ENCODE measurements at regions not wholly inside any gene's neighbourhood (a gene's known extent, or its start where the extent isn't known, plus 50 kb on each side); places are given as distances from the start of the nearest gene placed in this dataset.

DNA sequence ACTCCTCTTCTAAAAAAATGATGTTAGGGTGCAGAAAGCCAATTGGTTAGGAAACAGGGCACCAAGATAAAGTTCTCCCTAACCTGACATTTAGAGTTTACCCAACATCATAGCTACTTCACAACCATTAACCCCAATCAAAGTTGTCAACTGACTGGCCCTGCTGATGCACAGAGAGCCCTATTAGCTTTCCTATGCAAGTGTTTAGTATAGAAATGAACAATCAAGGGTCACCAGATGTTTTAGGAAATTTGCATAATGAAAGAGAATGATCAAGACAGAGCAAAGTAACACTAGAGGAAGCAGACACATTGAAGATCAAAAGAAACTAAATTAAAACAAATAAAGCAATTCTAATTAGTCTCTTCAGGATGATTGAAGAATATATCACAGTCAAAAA, 64.2 kb upstream of the DCC start:
- FAIRE-seq (no peak), DNase-seq (ENCODE audit: insufficient read length, low spot score) (no peak)
- TF ChIP-seq POLR2A (IDR thresholded peaks at IDR 0.05; ENCODE audit: low read depth, low read length) = no peak

DNA sequence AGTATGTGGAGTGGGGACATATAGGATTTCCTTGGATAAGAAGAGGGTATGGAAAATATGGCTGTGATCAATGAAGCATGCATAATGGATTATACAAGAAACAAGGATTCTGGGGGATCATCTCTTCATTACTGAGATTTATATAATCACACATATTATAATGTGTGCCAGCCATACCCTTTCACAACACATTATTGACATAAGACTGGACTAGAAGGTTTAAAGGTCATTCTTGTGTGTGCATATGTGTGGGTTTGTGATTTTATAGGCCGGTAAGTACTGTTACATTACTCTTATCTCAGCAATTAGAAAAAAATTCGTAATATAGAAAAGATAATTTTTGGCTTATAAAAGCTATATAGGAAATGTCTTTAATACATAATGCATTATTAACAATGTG, 62.2 kb upstream of the DCC start:
- FAIRE-seq (no peak), DNase-seq (ENCODE audit: insufficient read length, low spot score) (no peak)
- TF ChIP-seq POLR2A (IDR thresholded peaks at IDR 0.05; ENCODE audit: low read depth, low read length) = no peak

DNA sequence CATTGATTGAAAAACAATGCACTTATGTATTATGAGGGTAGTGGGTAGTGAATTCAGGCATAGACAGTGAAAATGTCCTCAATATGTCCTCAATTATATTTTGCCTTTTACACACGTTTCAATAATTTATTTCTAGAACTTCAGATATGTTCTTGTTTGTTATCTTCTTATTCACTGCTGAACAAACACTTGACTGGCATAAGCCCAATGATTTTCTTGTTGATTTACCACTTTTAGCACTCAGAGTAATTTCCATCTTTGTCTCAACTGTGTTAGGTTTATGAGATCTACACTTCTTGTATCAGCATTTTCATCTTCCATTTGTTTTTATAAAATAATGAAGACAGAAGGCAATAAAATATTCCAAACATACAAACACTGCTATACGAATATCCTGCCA, 61.8 kb upstream of the DCC start:
- no peak for DNase-seq (ENCODE audit: insufficient read length, low spot score)
- FAIRE-seq = no peak
- TF ChIP-seq POLR2A (IDR thresholded peaks at IDR 0.05; ENCODE audit: low read depth, low read length) = no peak

GRCh38 chr18:52280702-52281101, 59.3 kb upstream of the DCC start:
- DNase-seq (ENCODE audit: insufficient read length, low spot score) (no peak), FAIRE-seq (no peak)
- TF ChIP-seq POLR2A (IDR thresholded peaks at IDR 0.05; ENCODE audit: low read depth, low read length) = no peak

- no peak for TF ChIP-seq POLR2A (IDR thresholded peaks at IDR 0.05; ENCODE audit: low read depth, low read length)
- no peak for DNase-seq (ENCODE audit: insufficient read length, low spot score)
- no peak for FAIRE-seq
Measured at GRCh38 chr18:52283927-52284326, 56.1 kb upstream of the DCC start.

DNA sequence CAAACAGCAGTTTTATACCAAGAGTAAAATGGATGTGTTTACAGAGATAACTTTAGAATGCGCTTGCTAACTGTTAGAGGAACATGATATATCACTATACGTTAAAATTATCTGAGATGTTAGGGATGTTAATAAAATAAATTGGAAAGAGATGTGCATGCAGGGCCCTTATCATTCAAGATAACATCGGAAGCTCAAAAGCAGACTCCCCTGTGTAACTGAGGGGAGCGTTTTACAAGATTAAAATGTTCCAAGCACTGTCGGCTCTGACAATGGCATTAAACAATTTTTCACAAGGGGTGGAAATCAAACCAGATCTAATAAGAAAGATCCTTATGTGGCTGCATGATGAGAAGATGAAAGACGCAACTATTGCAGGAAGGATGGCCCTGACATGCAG, 53.3 kb upstream of the DCC start:
- no peak for TF ChIP-seq POLR2A (IDR thresholded peaks at IDR 0.05; ENCODE audit: low read depth, low read length)
- DNase-seq (ENCODE audit: insufficient read length, low spot score) (no peak), FAIRE-seq (no peak)

GRCh38 chr18:52287151-52287550, 52.8 kb upstream of the DCC start:
- TF ChIP-seq POLR2A (IDR thresholded peaks at IDR 0.05; ENCODE audit: low read depth, low read length) = no peak

DNA sequence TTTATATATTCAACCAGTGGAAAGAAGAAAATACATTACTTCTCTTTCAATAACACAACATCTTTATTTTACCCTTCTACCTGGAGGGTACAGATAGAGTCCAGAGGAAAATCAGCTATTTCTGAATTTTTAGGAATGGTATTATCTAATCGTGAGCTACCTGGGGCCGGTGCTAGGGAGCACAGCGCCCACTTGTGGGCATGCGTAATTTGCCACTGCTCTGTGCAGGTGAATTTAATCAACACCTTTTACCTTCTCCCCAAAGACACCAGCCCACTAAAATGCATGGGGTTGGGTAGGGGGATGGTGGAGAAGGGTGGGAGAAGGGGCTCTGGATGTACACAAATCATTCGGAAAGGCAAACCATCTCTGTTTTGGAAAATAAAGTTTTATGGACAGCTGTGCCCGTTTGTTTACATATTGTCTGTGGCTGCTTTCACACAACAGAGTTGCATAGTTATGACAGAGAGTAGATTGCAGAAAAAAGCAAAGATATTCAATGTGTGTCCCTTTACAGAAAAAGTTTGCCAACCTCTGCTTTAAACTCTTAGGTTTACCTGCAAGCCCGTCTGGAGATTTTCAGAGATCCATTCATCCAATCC, 51.5 kb upstream of the DCC start:
- DNase-seq (ENCODE audit: insufficient read length, low spot score) = no peak
- no peak for FAIRE-seq
- TF ChIP-seq POLR2A (IDR thresholded peaks at IDR 0.05; ENCODE audit: low read depth, low read length) = no peak

More at GRCh38 chr18:52287151-52287550, 52.8 kb upstream of the DCC start:
- FAIRE-seq (no peak), DNase-seq (ENCODE audit: insufficient read length, low spot score) (no peak)

GRCh38 chr18:52289392-52289791, 50.6 kb upstream of the DCC start:
- FAIRE-seq = no peak
- no peak for TF ChIP-seq POLR2A (IDR thresholded peaks at IDR 0.05; ENCODE audit: low read depth, low read length)
- DNase-seq (ENCODE audit: insufficient read length, low spot score) = no peak
